ENCODE measurements at regions not wholly inside any gene's neighbourhood (a gene's known extent, or its start where the extent isn't known, plus 50 kb on each side); places are given as distances from the start of the nearest gene placed in this dataset.

- no peak for TF ChIP-seq POLR2A (IDR thresholded peaks at IDR 0.05; ENCODE audit: low read depth, low read length)
- no peak for TF ChIP-seq TAF1 (IDR thresholded peaks at IDR 0.05; ENCODE audit: low read depth, low read length)
- DNase-seq (ENCODE audit: insufficient read length, low spot score) (no peak), FAIRE-seq (no peak)
Measured at GRCh38 chr3:107884719-107885460, 205.9 kb downstream of the CD47 start.

DNA sequence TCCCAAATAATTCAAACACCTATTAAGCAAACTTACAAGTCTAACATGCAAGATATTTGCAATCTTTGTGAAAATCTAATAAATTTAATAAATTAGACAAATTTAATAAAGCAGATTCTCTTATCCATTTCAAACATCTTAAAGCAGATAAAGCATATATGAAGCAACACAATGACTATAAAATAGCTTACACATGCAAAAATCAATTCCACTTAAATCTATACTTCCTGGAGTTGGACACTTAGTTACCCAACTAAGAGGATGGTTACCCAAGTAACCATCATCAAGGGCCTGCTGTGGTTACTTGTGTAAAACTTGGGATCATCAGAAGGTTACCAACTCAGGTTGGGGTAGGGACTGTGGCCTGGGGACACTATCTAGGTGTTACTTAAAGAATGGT is 206.8 kb downstream of the CD47 start:
- FAIRE-seq = no peak
- TF ChIP-seq SPI1 (IDR thresholded peaks at IDR 0.05; ENCODE audit: low read depth, low read length) (no peak), PAX5 (IDR thresholded peaks at IDR 0.05; ENCODE audit: insufficient read depth, low read length, severe bottlenecking) (no peak), TAF1 (IDR thresholded peaks at IDR 0.05; ENCODE audit: low read depth, low read length) (no peak), POLR2A (IDR thresholded peaks at IDR 0.05; ENCODE audit: low read depth, low read length) (no peak), POU2F2 (IDR thresholded peaks at IDR 0.05; ENCODE audit: low read depth, low read length) (no peak), POLR2AphosphoS5 (IDR thresholded peaks at IDR 0.05; ENCODE audit: low read depth, low read length) (no peak)
- no peak for DNase-seq (ENCODE audit: insufficient read length, low spot score)

DNA sequence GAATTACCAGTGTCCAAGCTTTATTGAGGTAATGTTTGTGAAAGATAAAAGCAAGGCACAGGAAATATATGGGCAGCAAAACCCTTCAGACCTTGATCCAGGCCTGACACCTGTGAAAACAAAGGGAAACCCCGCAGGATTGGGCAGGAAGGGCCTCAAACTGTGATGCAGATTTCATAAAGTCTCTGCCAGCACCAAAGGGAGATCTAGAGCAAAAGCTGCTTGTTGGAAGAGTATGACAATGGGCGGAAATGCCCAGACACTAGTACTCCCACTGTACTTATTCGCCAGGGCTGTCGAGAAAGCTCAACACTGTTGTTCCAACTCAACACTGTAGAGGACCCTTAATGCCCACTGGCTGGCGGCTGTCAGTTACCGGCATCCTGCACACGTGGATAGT is 207.9 kb downstream of the CD47 start:
- no peak for TF ChIP-seq POLR2A (IDR thresholded peaks at IDR 0.05; ENCODE audit: low read depth, low read length)
- TF ChIP-seq TAF1 (IDR thresholded peaks at IDR 0.05; ENCODE audit: low read depth, low read length) = no peak
- TF ChIP-seq SPI1 (IDR thresholded peaks at IDR 0.05; ENCODE audit: low read depth, low read length) = no peak
- TF ChIP-seq POLR2AphosphoS5 (IDR thresholded peaks at IDR 0.05; ENCODE audit: low read depth, low read length) = no peak
- TF ChIP-seq POU2F2 (IDR thresholded peaks at IDR 0.05; ENCODE audit: low read depth, low read length) = no peak
- no peak for TF ChIP-seq PAX5 (IDR thresholded peaks at IDR 0.05; ENCODE audit: insufficient read depth, low read length, severe bottlenecking)
- DNase-seq (ENCODE audit: insufficient read length, low spot score) = no peak
- no peak for FAIRE-seq

- FAIRE-seq = no peak
- TF ChIP-seq TAF1 (IDR thresholded peaks at IDR 0.05; ENCODE audit: low read depth, low read length) (no peak), POLR2AphosphoS5 (IDR thresholded peaks at IDR 0.05; ENCODE audit: low read depth, low read length) (no peak), PAX5 (IDR thresholded peaks at IDR 0.05; ENCODE audit: insufficient read depth, low read length, severe bottlenecking) (no peak), SPI1 (IDR thresholded peaks at IDR 0.05; ENCODE audit: low read depth, low read length) (no peak), POU2F2 (IDR thresholded peaks at IDR 0.05; ENCODE audit: low read depth, low read length) (no peak), POLR2A (IDR thresholded peaks at IDR 0.05; ENCODE audit: low read depth, low read length) (no peak)
- no peak for DNase-seq (ENCODE audit: insufficient read length, low spot score)
Measured at GRCh38 chr3:107882261-107882660, 208.6 kb downstream of the CD47 start.

DNA sequence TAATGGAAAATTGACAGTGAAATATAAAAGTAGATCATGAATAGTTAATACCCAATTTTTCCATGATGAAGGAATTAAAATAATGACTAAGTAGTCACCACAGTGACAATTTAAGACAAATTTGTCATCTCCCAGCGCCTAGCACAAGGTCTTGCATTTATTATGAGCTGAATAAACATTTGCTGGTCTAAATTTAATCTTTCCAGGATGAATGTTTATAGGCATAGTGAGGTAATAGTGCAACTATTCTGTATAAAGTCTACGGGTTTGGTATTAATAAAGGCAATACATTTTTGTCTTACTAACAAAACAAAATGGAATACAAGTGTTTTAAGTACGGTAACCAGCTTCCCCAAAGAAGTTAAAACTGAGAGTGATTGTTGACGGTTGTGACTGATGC is 209.3 kb downstream of the CD47 start:
- peak; percentile 61 for FAIRE-seq

DNA sequence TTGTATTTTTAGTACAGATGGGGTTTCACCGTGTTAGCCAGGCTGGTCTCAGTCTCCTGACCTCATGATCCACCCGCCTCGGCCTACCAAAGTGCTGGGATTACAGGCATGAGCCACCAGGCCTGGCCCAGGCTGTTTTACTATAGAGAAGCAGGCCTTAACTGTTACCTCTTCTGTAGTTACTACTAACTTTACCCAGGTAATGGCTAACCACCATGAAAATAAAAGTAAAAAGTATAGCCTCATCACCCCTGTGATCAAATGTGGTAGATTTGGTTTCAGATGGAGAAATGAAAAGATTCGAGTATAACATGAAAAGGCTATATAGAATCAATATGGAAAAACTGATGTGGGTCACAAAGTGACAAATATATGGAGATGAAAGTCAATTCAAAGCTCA is 210.1 kb downstream of the CD47 start:
- TF ChIP-seq TAF1 (IDR thresholded peaks at IDR 0.05; ENCODE audit: low read depth, low read length) (no peak), PAX5 (IDR thresholded peaks at IDR 0.05; ENCODE audit: insufficient read depth, low read length, severe bottlenecking) (no peak), SPI1 (IDR thresholded peaks at IDR 0.05; ENCODE audit: low read depth, low read length) (no peak), POLR2AphosphoS5 (IDR thresholded peaks at IDR 0.05; ENCODE audit: low read depth, low read length) (no peak), POU2F2 (IDR thresholded peaks at IDR 0.05; ENCODE audit: low read depth, low read length) (no peak), POLR2A (IDR thresholded peaks at IDR 0.05; ENCODE audit: low read depth, low read length) (no peak)
- no peak for FAIRE-seq

More for the DNA sequence above, 209.3 kb downstream of the CD47 start:
- TF ChIP-seq SPI1 (IDR thresholded peaks at IDR 0.05; ENCODE audit: low read depth, low read length) = no peak
- TF ChIP-seq POU2F2 (IDR thresholded peaks at IDR 0.05; ENCODE audit: low read depth, low read length) = no peak
- no peak for TF ChIP-seq POLR2A (IDR thresholded peaks at IDR 0.05; ENCODE audit: low read depth, low read length)
- TF ChIP-seq POLR2AphosphoS5 (IDR thresholded peaks at IDR 0.05; ENCODE audit: low read depth, low read length) = no peak
- TF ChIP-seq PAX5 (IDR thresholded peaks at IDR 0.05; ENCODE audit: insufficient read depth, low read length, severe bottlenecking) = no peak
- TF ChIP-seq TAF1 (IDR thresholded peaks at IDR 0.05; ENCODE audit: low read depth, low read length) = no peak
- no peak for DNase-seq (ENCODE audit: insufficient read length, low spot score)

DNA sequence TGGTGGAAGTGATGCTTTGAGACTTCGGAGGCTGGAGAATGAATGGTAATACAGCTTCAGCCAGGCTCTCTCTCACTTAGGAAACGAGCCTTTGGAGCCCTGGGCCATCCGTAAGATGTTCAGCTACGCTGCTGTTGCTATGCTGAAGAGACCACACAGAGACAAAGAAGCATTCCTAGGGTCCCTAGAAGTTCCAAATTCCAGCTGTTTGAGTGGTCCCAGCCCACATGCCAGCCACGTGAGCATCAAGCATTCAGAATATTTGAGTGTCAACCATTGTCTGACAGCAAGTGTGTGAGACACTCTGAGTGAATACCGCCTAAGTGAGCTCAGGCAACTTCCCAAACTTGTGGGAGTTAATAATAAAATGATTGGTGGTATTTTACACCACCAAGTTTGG is 212.9 kb downstream of the CD47 start:
- no peak for TF ChIP-seq POU2F2 (IDR thresholded peaks at IDR 0.05; ENCODE audit: low read depth, low read length)
- TF ChIP-seq SPI1 (IDR thresholded peaks at IDR 0.05; ENCODE audit: low read depth, low read length) = no peak
- no peak for TF ChIP-seq PAX5 (IDR thresholded peaks at IDR 0.05; ENCODE audit: insufficient read depth, low read length, severe bottlenecking)
- no peak for TF ChIP-seq POLR2A (IDR thresholded peaks at IDR 0.05; ENCODE audit: low read depth, low read length)
- TF ChIP-seq POLR2AphosphoS5 (IDR thresholded peaks at IDR 0.05; ENCODE audit: low read depth, low read length) = no peak
- TF ChIP-seq TAF1 (IDR thresholded peaks at IDR 0.05; ENCODE audit: low read depth, low read length) = no peak
- FAIRE-seq (no peak), DNase-seq (ENCODE audit: insufficient read length, low spot score) (no peak)

More for the DNA sequence above, 210.1 kb downstream of the CD47 start:
- no peak for DNase-seq (ENCODE audit: insufficient read length, low spot score)

DNA sequence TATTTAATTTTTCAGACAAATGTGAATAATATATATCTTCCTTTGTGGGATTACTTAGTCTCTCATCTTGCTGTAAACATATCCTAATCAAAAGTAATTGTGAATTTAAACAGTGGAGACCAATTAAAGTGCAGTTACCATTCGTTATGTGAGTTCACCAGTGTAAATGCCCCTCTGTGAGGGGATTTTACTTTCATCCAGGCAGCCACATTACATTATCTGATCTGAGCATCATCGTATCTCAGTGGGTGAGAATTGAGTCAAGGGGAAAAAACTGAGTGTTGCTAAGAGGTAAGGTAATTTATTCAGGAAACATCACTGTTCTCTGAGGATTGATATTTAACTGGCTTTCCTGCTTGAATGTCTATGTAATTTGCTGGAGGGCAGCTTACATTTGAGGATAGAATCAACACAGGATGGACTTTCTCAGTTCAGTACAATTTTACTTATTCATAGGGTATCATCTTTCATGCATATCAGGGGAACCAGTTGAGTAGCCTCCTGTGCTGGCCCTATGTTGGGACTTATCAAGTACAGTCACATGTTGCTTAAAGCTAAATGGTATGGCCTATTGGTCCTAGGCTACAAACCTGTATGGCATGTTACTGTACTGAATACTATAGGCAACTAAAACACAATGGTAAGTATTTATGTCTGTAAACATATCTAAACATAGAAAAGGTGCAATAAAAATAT is 219.7 kb downstream of the CD47 start:
- DNase-seq (ENCODE audit: insufficient read length, low spot score) (no peak), FAIRE-seq (no peak)
- no peak for TF ChIP-seq POU2F2 (IDR thresholded peaks at IDR 0.05; ENCODE audit: low read depth, low read length)
- no peak for TF ChIP-seq SPI1 (IDR thresholded peaks at IDR 0.05; ENCODE audit: low read depth, low read length)
- no peak for TF ChIP-seq POLR2A (IDR thresholded peaks at IDR 0.05; ENCODE audit: low read depth, low read length)
- no peak for TF ChIP-seq PAX5 (IDR thresholded peaks at IDR 0.05; ENCODE audit: insufficient read depth, low read length, severe bottlenecking)
- no peak for TF ChIP-seq POLR2AphosphoS5 (IDR thresholded peaks at IDR 0.05; ENCODE audit: low read depth, low read length)
- TF ChIP-seq TAF1 (IDR thresholded peaks at IDR 0.05; ENCODE audit: low read depth, low read length) = no peak

GRCh38 chr3:107870096-107870495 is 220.7 kb downstream of the CD47 start:
- FAIRE-seq (no peak), DNase-seq (ENCODE audit: insufficient read length, low spot score) (no peak)
- TF ChIP-seq PAX5 (IDR thresholded peaks at IDR 0.05; ENCODE audit: insufficient read depth, low read length, severe bottlenecking) = no peak
- TF ChIP-seq TAF1 (IDR thresholded peaks at IDR 0.05; ENCODE audit: low read depth, low read length) = no peak
- no peak for TF ChIP-seq SPI1 (IDR thresholded peaks at IDR 0.05; ENCODE audit: low read depth, low read length)
- no peak for TF ChIP-seq POU2F2 (IDR thresholded peaks at IDR 0.05; ENCODE audit: low read depth, low read length)
- no peak for TF ChIP-seq POLR2AphosphoS5 (IDR thresholded peaks at IDR 0.05; ENCODE audit: low read depth, low read length)
- TF ChIP-seq POLR2A (IDR thresholded peaks at IDR 0.05; ENCODE audit: low read depth, low read length) = no peak
